Thoracic aorta (tissue), 2 donors: ENCODE measurements at regions not wholly inside any gene's neighbourhood (a gene's known extent, or its start where the extent isn't known, plus 50 kb on each side); places are given as distances from the start of the nearest gene placed in this dataset.

Experiments
- ATAC-seq: fragments of 150-250 bp; one replicate; pipeline ENCODE4 v1.8.0; 2017; ENCODE audit warnings: low read depth; ENCODE audit not compliant: insufficient number of reproducible peaks, low FRiP score
- DNase-seq: peaks from one replicate; pipeline ENCODE4 v3.0.0-alpha.2; 2020; ENCODE audit warnings: low spot score
- H3K27ac ChIP-seq, 2 donors: fragments of 200-600 bp; sonication (generic); 1 replicate in 1 of 2; 2 replicates in 1 of 2; pipeline ENCODE4 v1.5.1; 2016; ENCODE audit warnings: mild to moderate bottlenecking in 2 of 2, moderate library complexity in 2 of 2
- H3K27me3 ChIP-seq: fragments of 200-600 bp; sonication (generic); replicated peaks from 2 replicates; pipeline ENCODE4 v1.6.0; 2016; ENCODE audit warnings: mild to moderate bottlenecking; ENCODE audit not compliant: insufficient read depth
- H3K36me3 ChIP-seq: fragments of 200-600 bp; sonication (generic); one replicate; pipeline ENCODE4 v1.5.1; 2016
- H3K4me1 ChIP-seq, 2 donors: fragments of 200-600 bp; sonication (generic); 1 replicate in 1 of 2; 2 replicates in 1 of 2; pipeline versions ENCODE4 v1.5.1 to v1.6.0; 2016; ENCODE audit warnings: low read depth in 2 of 2, mild to moderate bottlenecking in 1 of 2; ENCODE audit not compliant: control insufficient read depth in 1 of 2
- H3K4me3 ChIP-seq: fragments of 200-600 bp; sonication (generic); 2 replicates; pipeline ENCODE4 v1.5.1; 2016; ENCODE audit warnings: mild to moderate bottlenecking
- H3K9me3 ChIP-seq: fragments of 200-600 bp; sonication (generic); 2 replicates; pipeline ENCODE4 v1.5.1; 2016
- CTCF ChIP-seq: fragments of 200-600 bp; sonication (generic); IDR thresholded peaks from one replicate; pipeline ENCODE4 v1.5.1; 2019; ENCODE audit warnings: antibody characterized with exemption

- ATAC-seq (no peak), DNase-seq (no peak)
- no peak for TF ChIP-seq CTCF
- Histone ChIP-seq H3K36me3 (no peaks in the 10 kb centered on the region), H3K4me1 (peaks cover 22 to 38% of the 10 kb centered on the region in 2 donors), H3K27ac (peak overlapping the region; percentile 26 to 48), H3K9me3 (no peaks in the 10 kb centered on the region), H3K4me3 (peak overlapping the region; percentile 40), H3K27me3 (no peaks in the 10 kb centered on the region)
Measured at GRCh38 chr2:188118431-188118830, 173.2 kb upstream of the GULP1 start.

- Histone ChIP-seq H3K27me3 (no peaks in the 10 kb centered on the region), H3K36me3 (no peaks in the 10 kb centered on the region), H3K9me3 (no peaks in the 10 kb centered on the region), H3K27ac (peak overlapping the region; percentile 48 to 54), H3K4me3 (peak overlapping the region; percentile 40), H3K4me1 (peaks cover 22 to 34% of the 10 kb centered on the region in 2 donors)
- DNase-seq (no peak), ATAC-seq (no peak)
- no peak for TF ChIP-seq CTCF
Measured at GRCh38 chr2:188119112-188119838, 172.4 kb upstream of the GULP1 start.

GRCh38 chr2:188122985-188123384, 168.7 kb upstream of the GULP1 start:
- Histone ChIP-seq H3K27me3 (no peaks in the 10 kb centered on the region), H3K4me3 (peak overlapping the region; percentile 20), H3K9me3 (no peaks in the 10 kb centered on the region), H3K27ac (no peak overlapping the region), H3K36me3 (no peaks in the 10 kb centered on the region), H3K4me1 (peaks cover 15 to 25% of the 10 kb centered on the region in 2 donors)
- DNase-seq (no peak), ATAC-seq (no peak)
- TF ChIP-seq CTCF, result no peak

- DNase-seq (no peak), ATAC-seq (no peak)
- TF ChIP-seq CTCF, result no peak
Measured at GRCh38 chr2:188129677-188130076, 162.0 kb upstream of the GULP1 start.

GRCh38 chr2:188130317-188130716, 161.4 kb upstream of the GULP1 start:
- Histone ChIP-seq H3K4me1 (peaks cover 0 to 14% of the 10 kb centered on the region in 2 donors), H3K36me3 (no peaks in the 10 kb centered on the region), H3K27ac (no peak overlapping the region), H3K4me3 (no peak overlapping the region), H3K27me3 (no peaks in the 10 kb centered on the region), H3K9me3 (no peaks in the 10 kb centered on the region)
- no peak for TF ChIP-seq CTCF
- ATAC-seq (no peak), DNase-seq (no peak)

More at GRCh38 chr2:188129677-188130076, 162.0 kb upstream of the GULP1 start:
- no peak overlapping the region for H3K27ac ChIP-seq
- no peaks in the 10 kb centered on the region for H3K27me3 ChIP-seq
- no peak overlapping the region for H3K4me3 ChIP-seq
- H3K4me1 ChIP-seq, result peaks cover 0 to 8% of the 10 kb centered on the region in 2 donors
- H3K9me3 ChIP-seq, result no peaks in the 10 kb centered on the region
- H3K36me3 ChIP-seq, result no peaks in the 10 kb centered on the region
